22Rv1 (cell line): ENCODE measurements at regions not wholly inside any gene's neighbourhood (a gene's known extent, or its start where the extent isn't known, plus 50 kb on each side); places are given as distances from the start of the nearest gene placed in this dataset.

Experiments
- H3K27ac ChIP-seq: fragments of 450-650 bp; 2 replicates; pipeline ENCODE4 v1.5.1; 2017
- ZFX ChIP-seq: fragments of 450-650 bp; IDR thresholded peaks from 2 replicates; pipeline ENCODE4 v1.6.1; 2017; ENCODE audit warnings: antibody characterized with exemption, borderline replicate concordance
- TF ChIP-seq, protein P1 (sequence below): fragments of 450-650 bp; IDR thresholded peaks from 2 replicates; pipeline ENCODE4 v1.5.1; 2017; ENCODE audit warnings: mild to moderate bottlenecking

DNA sequence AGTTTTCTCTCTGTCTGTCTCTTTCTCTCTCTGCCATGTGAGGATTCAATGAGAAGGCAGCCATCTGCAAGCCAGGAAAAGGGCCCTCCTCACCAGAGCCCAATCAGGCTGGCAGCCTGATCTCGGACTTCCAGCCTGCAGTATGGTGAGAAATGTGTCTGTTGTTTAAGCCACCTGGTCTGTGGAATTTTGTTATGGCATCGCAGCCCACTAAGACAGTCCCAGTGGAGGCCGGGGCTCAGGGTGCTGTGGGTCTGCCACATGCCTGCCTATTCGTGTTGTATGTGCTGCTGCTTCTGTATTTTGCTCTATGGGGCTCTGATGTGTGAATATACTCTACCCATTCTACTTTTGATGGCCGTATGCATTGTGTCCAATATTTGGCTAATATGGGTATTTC is 139.0 kb upstream of the HS6ST1 start:
- no peak overlapping the region for H3K27ac ChIP-seq
- no peak for TF ChIP-seq ZFX
- TF ChIP-seq, protein P1, sequence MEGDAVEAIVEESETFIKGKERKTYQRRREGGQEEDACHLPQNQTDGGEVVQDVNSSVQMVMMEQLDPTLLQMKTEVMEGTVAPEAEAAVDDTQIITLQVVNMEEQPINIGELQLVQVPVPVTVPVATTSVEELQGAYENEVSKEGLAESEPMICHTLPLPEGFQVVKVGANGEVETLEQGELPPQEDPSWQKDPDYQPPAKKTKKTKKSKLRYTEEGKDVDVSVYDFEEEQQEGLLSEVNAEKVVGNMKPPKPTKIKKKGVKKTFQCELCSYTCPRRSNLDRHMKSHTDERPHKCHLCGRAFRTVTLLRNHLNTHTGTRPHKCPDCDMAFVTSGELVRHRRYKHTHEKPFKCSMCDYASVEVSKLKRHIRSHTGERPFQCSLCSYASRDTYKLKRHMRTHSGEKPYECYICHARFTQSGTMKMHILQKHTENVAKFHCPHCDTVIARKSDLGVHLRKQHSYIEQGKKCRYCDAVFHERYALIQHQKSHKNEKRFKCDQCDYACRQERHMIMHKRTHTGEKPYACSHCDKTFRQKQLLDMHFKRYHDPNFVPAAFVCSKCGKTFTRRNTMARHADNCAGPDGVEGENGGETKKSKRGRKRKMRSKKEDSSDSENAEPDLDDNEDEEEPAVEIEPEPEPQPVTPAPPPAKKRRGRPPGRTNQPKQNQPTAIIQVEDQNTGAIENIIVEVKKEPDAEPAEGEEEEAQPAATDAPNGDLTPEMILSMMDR: no peak

DNA sequence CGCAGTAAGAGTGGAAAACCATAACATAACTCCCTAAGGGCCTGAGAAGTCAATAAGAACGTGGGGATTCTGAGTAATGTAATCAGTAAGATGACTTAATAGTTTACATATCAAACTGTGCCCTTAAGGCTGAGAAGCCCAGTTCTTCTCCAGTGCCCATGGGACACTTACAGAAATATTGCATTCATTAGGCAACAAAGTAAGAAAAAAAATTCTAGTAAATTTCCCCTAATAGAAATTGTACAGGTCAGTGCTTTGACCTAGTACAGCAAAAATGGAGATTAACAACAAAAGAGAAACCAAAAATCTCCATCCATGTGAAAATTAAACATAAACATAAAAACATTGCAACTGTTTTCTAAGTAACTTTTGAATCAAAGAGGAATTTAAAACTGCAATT is 139.8 kb upstream of the HS6ST1 start:
- no peak for TF ChIP-seq ZFX
- TF ChIP-seq, protein P1: no peak
- H3K27ac ChIP-seq: no peak overlapping the region

DNA sequence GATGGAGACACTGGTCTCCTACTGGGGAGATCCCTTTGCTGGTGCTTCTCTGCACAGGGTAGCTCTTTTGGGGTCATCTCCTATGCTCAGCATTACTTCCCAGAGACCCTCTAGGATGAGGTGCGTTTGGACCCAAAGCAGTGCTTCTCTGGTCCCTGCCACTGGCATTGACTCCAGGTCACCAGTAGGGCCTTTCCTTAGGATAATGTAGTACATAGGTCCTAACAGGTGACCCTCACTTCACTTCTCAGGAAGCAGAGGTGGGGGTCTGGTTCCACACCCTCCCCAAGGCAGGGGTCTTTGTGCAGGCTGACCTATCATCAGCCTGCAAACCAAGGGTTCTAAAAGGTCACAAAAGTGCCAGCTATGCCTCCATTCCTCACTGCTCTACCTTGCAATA is 145.8 kb upstream of the HS6ST1 start:
- no peak for TF ChIP-seq ZFX
- TF ChIP-seq, protein P1: no peak
- no peak overlapping the region for H3K27ac ChIP-seq

DNA sequence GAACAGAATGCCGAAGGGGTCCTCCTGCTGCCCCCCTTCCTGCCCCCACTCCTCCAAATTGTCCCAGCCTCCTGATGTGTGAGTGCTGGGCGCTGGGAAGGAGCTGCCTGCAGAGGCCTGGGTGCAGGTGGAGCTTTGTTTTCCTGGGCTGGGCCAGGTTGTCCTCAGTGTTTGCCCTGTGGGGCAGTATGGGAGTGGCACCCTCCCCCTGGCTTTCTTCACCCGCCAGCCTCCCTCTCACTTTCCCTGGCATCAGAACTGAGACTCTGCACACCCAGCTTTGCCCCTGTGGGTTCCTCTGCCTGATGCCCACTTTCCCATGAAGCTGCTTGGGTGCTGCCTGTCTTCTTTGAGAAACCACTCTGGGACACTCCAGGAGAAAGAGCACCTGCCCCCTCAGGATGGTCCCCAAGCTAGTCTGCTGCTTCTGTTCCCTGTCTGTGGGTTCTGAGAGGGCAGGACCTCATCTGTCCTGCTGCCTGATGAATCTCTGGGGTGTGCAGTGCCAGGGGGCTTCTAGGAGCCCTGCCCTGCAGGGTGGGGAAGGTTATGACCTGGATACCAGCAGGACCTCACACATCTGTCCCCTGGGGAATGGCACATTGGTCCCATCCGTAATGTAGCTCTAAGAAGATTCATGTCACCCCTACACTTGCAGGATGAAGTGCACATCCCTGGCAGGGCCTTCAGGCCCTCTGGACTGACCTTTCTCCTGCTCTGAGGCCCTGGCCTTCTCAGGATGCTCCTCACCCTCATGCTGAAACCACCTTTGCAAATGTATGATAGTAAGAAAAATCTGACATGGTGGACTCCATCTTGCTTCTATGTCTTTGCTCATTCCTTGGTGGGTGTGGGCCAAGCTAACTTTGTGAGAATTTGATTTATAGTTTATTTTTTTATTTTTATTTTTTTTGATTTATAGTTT is 146.8 kb upstream of the HS6ST1 start:
- TF ChIP-seq, protein P1: no peak
- no peak for TF ChIP-seq ZFX

DNA sequence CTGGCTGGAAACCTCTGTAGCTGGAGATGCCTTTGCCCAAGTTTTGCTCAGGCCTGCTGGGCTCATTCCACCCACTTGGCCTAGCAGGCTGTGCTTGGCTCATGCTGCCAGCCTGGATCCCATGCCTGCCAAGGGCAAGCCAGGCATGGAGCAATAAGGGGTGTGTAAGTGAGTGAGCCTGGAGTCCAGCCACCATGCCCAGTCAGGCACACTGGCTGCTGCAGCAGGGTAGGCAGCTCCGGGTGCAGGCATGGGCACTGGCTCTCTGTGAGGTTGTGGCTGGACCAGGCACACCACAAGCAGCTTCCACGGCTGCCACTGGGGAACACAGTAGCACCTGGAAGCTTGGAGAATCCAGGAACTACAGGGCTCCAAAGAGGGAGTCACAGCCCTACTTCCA is 147.7 kb upstream of the HS6ST1 start:
- TF ChIP-seq, protein P1: no peak
- no peak for TF ChIP-seq ZFX
- no peak overlapping the region for H3K27ac ChIP-seq

More for the DNA sequence above, 146.8 kb upstream of the HS6ST1 start:
- H3K27ac ChIP-seq: no peak overlapping the region

DNA sequence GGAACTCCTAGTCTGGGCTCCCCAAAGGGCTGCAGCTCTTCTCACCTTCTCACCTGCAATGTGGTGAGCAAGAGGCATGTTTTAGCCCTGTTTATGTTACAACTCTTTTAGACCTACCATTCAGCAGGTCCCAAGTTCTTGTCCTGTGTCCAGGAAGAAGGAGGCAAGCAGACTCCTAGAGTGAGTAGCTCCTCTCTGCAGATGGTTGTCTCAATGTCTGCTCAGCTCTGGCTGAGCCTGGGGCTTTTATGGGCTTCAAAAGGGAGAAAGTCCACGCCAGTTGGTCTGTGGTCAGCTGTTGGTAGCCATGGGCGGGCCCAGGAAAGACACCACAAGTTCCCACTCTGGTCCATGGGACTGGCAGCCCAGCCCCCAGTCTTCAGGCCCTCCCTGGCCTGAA is 148.1 kb upstream of the HS6ST1 start:
- no peak for TF ChIP-seq ZFX
- TF ChIP-seq, protein P1: no peak
- H3K27ac ChIP-seq: no peak overlapping the region

DNA sequence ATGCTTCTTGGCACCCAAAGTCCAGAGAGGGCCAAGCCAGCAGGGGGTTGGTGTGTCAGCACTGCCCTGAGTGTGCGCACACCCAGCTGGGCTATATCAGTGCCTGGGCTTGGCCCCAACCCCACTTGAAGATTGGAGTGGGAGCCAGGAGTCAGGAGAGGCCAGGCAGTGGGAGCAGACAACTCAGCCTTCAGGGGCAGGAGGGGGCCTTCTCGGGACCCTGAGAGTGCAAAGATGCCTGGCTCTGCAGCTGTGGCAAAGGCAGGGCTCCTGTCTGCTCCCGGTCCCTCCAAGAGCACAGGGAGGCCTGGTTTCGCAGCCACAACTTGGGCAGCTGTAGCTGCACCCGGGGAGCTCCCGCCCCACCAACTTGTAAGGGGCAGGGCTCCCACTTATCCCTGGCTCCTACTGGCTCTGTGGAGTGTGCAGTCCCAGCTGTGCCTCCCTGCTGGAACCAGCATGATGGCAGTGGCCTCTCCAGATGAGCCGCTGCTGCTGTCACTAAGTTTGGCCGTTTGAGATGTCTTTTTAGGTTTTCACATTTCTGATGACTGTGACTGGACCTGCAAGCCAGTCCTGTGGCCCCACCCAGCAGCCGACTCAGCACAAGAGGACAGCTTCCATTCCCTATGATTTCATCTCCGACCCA is 148.8 kb upstream of the HS6ST1 start:
- H3K27ac ChIP-seq: no peak overlapping the region
- no peak for TF ChIP-seq ZFX
- TF ChIP-seq, protein P1: no peak
